ENCODE measurements at regions not wholly inside any gene's neighbourhood (a gene's known extent, or its start where the extent isn't known, plus 50 kb on each side); places are given as distances from the start of the nearest gene placed in this dataset.
"Not testable (repeated sequence)": the region's sequence is repeated elsewhere in the genome, so short reads cannot be mapped to it uniquely, and the experiment has no call there.

- no peak for DNase-seq (ENCODE audit: low spot score)
Observed at GRCh38 chr7:115642194-115642593, 388.4 kb downstream of the TFEC start.

- no peak for DNase-seq (ENCODE audit: low spot score)
Observed at GRCh38 chr7:115638853-115639252, 391.7 kb downstream of the TFEC start.

GRCh38 chr7:115637128-115637527, 393.4 kb downstream of the TFEC start:
- no peak for DNase-seq (ENCODE audit: low spot score)

- no peak for DNase-seq (ENCODE audit: low spot score)
Observed at GRCh38 chr7:115635876-115636275, 394.7 kb downstream of the TFEC start.

GRCh38 chr7:115635376-115635775, 395.2 kb downstream of the TFEC start:
- no peak for DNase-seq (ENCODE audit: low spot score)

- DNase-seq (ENCODE audit: low spot score), result no peak
Observed at GRCh38 chr7:115634633-115635032, 395.9 kb downstream of the TFEC start.

- no peak for DNase-seq (ENCODE audit: low spot score)
Observed at GRCh38 chr7:115632636-115633035, 397.9 kb downstream of the TFEC start.

GRCh38 chr7:115631782-115632181, 398.8 kb downstream of the TFEC start:
- no peak for DNase-seq (ENCODE audit: low spot score)

- DNase-seq (ENCODE audit: low spot score), result no peak
Observed at GRCh38 chr7:115630049-115630448, 400.5 kb downstream of the TFEC start.

- DNase-seq (ENCODE audit: low spot score), result no peak
Observed at GRCh38 chr7:115618676-115619075, 411.9 kb downstream of the TFEC start.

- no peak for DNase-seq (ENCODE audit: low spot score)
Observed at GRCh38 chr7:115613836-115614235, 416.7 kb downstream of the TFEC start.

GRCh38 chr7:115603416-115603815, 427.1 kb downstream of the TFEC start:
- no peak for DNase-seq (ENCODE audit: low spot score)

GRCh38 chr7:115600207-115600606, 430.4 kb downstream of the TFEC start:
- DNase-seq (ENCODE audit: low spot score), result no peak

GRCh38 chr7:115599184-115599583, 431.4 kb downstream of the TFEC start:
- not testable (repeated sequence) for DNase-seq (ENCODE audit: low spot score)

GRCh38 chr7:115597220-115597619, 433.3 kb downstream of the TFEC start:
- DNase-seq (ENCODE audit: low spot score), result not testable (repeated sequence)

GRCh38 chr7:115593111-115593510, 437.5 kb downstream of the TFEC start:
- no peak for DNase-seq (ENCODE audit: low spot score)

GRCh38 chr7:115585015-115585718, 445.4 kb downstream of the TFEC start:
- DNase-seq (ENCODE audit: low spot score), result no peak

GRCh38 chr7:115582956-115583355, 447.6 kb downstream of the TFEC start:
- no peak for DNase-seq (ENCODE audit: low spot score)

- DNase-seq (ENCODE audit: low spot score), result no peak
Observed at GRCh38 chr7:115578576-115578975, 452.0 kb downstream of the TFEC start.

- DNase-seq (ENCODE audit: low spot score), result no peak
Observed at GRCh38 chr7:115574681-115575291, 455.8 kb downstream of the TFEC start.

- no peak for DNase-seq (ENCODE audit: low spot score)
Observed at GRCh38 chr7:115572111-115572510, 458.5 kb downstream of the TFEC start.

- no peak for DNase-seq (ENCODE audit: low spot score)
Observed at GRCh38 chr7:115561335-115562110, 469.0 kb downstream of the TFEC start.

- DNase-seq (ENCODE audit: low spot score), result no peak
Observed at GRCh38 chr7:115559877-115560276, 470.7 kb downstream of the TFEC start.

All from germinal center (tissue), 1 donor.